HepG2 (cell line): ENCODE measurements at regions not wholly inside any gene's neighbourhood (a gene's known extent, or its start where the extent isn't known, plus 50 kb on each side); places are given as distances from the start of the nearest gene placed in this dataset.
A peak's percentile ranks its signal among the peaks of the same experiment; 100 is the strongest.

Experiments used
- ATAC-seq: fragments of 200-7000 bp; cut with Tn5 transposase; 3 replicates; pipeline ENCODE4 v1.9.1; 2020; ENCODE audit warnings: mild to moderate bottlenecking, moderate library complexity
- BruUV-seq: library from RNA; stranded (reverse); fragments of 400-500 nt; replicated peaks from 2 replicates; lab custom pipeline; 2021; lab: Mats Ljungman, UMichigan
- CTCF ChIA-PET: fragments of 300-600 bp; formaldehyde crosslinking; extraction: SDS; loops from one replicate; lab custom pipeline; 2021; ENCODE audit warnings: low total read pairs, inconsistent platforms, low intra/inter-chr PET ratio; lab: Yijun Ruan, JAX
- POLR2A ChIA-PET: fragments of 350-600 bp; sonication (Branson Sonifier 250); formaldehyde crosslinking; loops from one replicate; lab custom pipeline; 2020; ENCODE audit warnings: antibody characterized with exemption, inconsistent platforms; lab: Yijun Ruan, JAX
- DNase-seq: peaks from one replicate; pipeline ENCODE4 v3.0.0-alpha.2; 2015; ENCODE audit warnings: low spot score
- FAIRE-seq: peaks from 3 replicates; lab custom pipeline; 2011; peaks lifted over from hg19 to GRCh38; lab: Jason Lieb, UNC
- H2AFZ ChIP-seq: one replicate; pipeline ENCODE4 v1.6.1; 2011; ENCODE audit warnings: low read length, inconsistent platforms
- H3K27ac ChIP-seq: fragments of 300-600 bp; 3 replicates; pipeline ENCODE4 v1.8.0; 2011; ENCODE audit warnings: mixed run types, mild to moderate bottlenecking, mixed read lengths, low read length, inconsistent platforms; ENCODE audit not compliant: insufficient read depth; ENCODE audit errors: extremely low read length
- H3K27me3 ChIP-seq, 2 experiments: fragments of 200-600 bp in 1 of 2; 2 replicates in 1 of 2; 3 replicates in 1 of 2; pipeline versions ENCODE4 v1.6.0 to v1.8.0; 2011; ENCODE audit warnings: low read length in 2 of 2, mild to moderate bottlenecking in 2 of 2, moderate library complexity in 2 of 2, inconsistent platforms in 1 of 2; ENCODE audit not compliant: insufficient read depth in 2 of 2, control insufficient read depth in 1 of 2
- H3K36me3 ChIP-seq, 2 experiments: fragments of 200-600 bp in 1 of 2; replicated peaks in 1 of 2; 2 replicates in 1 of 2; 3 replicates in 1 of 2; pipeline versions ENCODE4 v1.5.1 to v1.8.0; 2011; ENCODE audit warnings: low read length in 2 of 2, inconsistent platforms in 1 of 2; ENCODE audit not compliant: insufficient read depth in 2 of 2, control insufficient read depth in 1 of 2
- H3K4me1 ChIP-seq: 2 replicates; pipeline ENCODE4 v1.5.1; 2012; ENCODE audit warnings: low read length, inconsistent platforms; ENCODE audit not compliant: insufficient read depth
- H3K4me2 ChIP-seq: 2 replicates; pipeline ENCODE4 v1.6.0; 2011; ENCODE audit warnings: low read depth, low read length, inconsistent platforms
- H3K4me3 ChIP-seq, 3 experiments: fragments of 200-600 bp in 1 of 3; sonication (generic), shearing (Covaris generic) in 1 of 3; replicated peaks in 1 of 3; 2 replicates each; pipeline ENCODE4 v1.5.1; 2011 to 2016; ENCODE audit warnings: low read length in 3 of 3, inconsistent platforms in 2 of 3, low read depth in 2 of 3, mild to moderate bottlenecking in 2 of 3, control low read depth in 1 of 3, mixed read lengths in 1 of 3; ENCODE audit not compliant: insufficient read depth in 1 of 3
- H3K79me2 ChIP-seq: one replicate; pipeline ENCODE4 v1.6.1; 2011; ENCODE audit warnings: low read length, inconsistent platforms; ENCODE audit not compliant: insufficient read depth
- H3K9ac ChIP-seq: 2 replicates; pipeline ENCODE4 v1.6.0; 2011; ENCODE audit warnings: mild to moderate bottlenecking, low read depth, low read length, inconsistent platforms; ENCODE audit not compliant: insufficient read depth
- H3K9me3 ChIP-seq: 2 replicates; pipeline ENCODE4 v1.5.1; 2012; ENCODE audit warnings: mild to moderate bottlenecking, low read length
- H4K20me1 ChIP-seq: 2 replicates; pipeline ENCODE4 v1.6.0; 2011; ENCODE audit warnings: inconsistent platforms, mild to moderate bottlenecking, low read length, moderate library complexity; ENCODE audit not compliant: insufficient read depth
- AGO2 ChIP-seq: fragments of 200-400 bp; formaldehyde crosslinking; optimal IDR thresholded peaks from 2 replicates; pipeline ENCODE3; 2017; ENCODE audit warnings: mild to moderate bottlenecking, low read depth, low read length, moderate library complexity
- AKAP8 ChIP-seq: sonication (generic); formaldehyde crosslinking; IDR thresholded peaks from 2 replicates; pipeline ENCODE4 v1.5.1; 2020; ENCODE audit warnings: mild to moderate bottlenecking, missing genetic modification reagents
- ELF3 ChIP-seq: IDR thresholded peaks from 2 replicates; pipeline ENCODE4 v1.6.1; 2016; ENCODE audit warnings: missing genetic modification reagents, missing compliant biosample characterization
- KDM1A ChIP-seq: IDR thresholded peaks from 2 replicates; pipeline ENCODE4 v1.6.1; 2016; ENCODE audit warnings: missing compliant biosample characterization
- MAFG ChIP-seq: sonication (generic); formaldehyde crosslinking; IDR thresholded peaks from 2 replicates; pipeline ENCODE4 v1.5.1; 2020; ENCODE audit warnings: mild to moderate bottlenecking, missing genetic modification reagents
- MAFK ChIP-seq, 2 experiments: IDR thresholded peaks in 1 of 2; conservative IDR thresholded peaks in 1 of 2; 2 replicates each; pipeline ENCODE4 v1.6.1; 2011; ENCODE audit warnings: improper control_type of control experiment in 2 of 2, low read length in 2 of 2
- MIER3 ChIP-seq: IDR thresholded peaks from 2 replicates; pipeline ENCODE4 v1.6.1; 2016; ENCODE audit warnings: missing compliant biosample characterization, borderline replicate concordance
- MXD4 ChIP-seq: IDR thresholded peaks from 2 replicates; pipeline ENCODE4 v1.6.1; 2016; ENCODE audit warnings: mild to moderate bottlenecking, missing biosample characterization, missing genetic modification reagents
- NFE2 ChIP-seq: sonication (generic); formaldehyde crosslinking; IDR thresholded peaks from 2 replicates; pipeline ENCODE4 v1.4.0; 2020; ENCODE audit warnings: missing genetic modification reagents
- PCBP1 ChIP-seq: fragments of 200-400 bp; formaldehyde crosslinking; IDR thresholded peaks from 2 replicates; pipeline ENCODE4 v1.6.1; 2017; ENCODE audit warnings: mild to moderate bottlenecking, low read depth, low read length, borderline replicate concordance
- RCOR2 ChIP-seq: IDR thresholded peaks from 2 replicates; pipeline ENCODE4 v1.6.1; 2016; ENCODE audit warnings: missing biosample characterization, missing genetic modification reagents
- RNF2 ChIP-seq: fragments of 450-650 bp; conservative IDR thresholded peaks from 2 replicates; pipeline ENCODE4 v1.6.1; 2016; ENCODE audit warnings: low read depth
- TBP ChIP-seq: sonication (generic); formaldehyde crosslinking; IDR thresholded peaks from 2 replicates; pipeline ENCODE4 v1.5.0; 2020; ENCODE audit warnings: missing genetic modification reagents
- ZFP36 ChIP-seq: fragments of 150-350 bp; IDR thresholded peaks from 2 replicates; pipeline ENCODE4 v1.6.1; 2018; ENCODE audit warnings: borderline replicate concordance, low read length, low read depth; ENCODE audit not compliant: partially characterized antibody
- ZMYM3 ChIP-seq: sonication (generic); formaldehyde crosslinking; IDR thresholded peaks from 2 replicates; pipeline ENCODE4 v1.5.1; 2020; ENCODE audit warnings: mild to moderate bottlenecking, missing genetic modification reagents
- ZNF101 ChIP-seq: sonication (generic); formaldehyde crosslinking; IDR thresholded peaks from 2 replicates; pipeline ENCODE4 v1.4.0; 2020; ENCODE audit warnings: mild to moderate bottlenecking, low read depth, missing genetic modification reagents, borderline replicate concordance
- ZNF205 ChIP-seq: IDR thresholded peaks from 2 replicates; pipeline ENCODE4 v1.6.1; 2018; ENCODE audit warnings: missing biosample characterization, missing genetic modification reagents
- ZNF33B ChIP-seq: sonication (generic); formaldehyde crosslinking; IDR thresholded peaks from 2 replicates; pipeline ENCODE4 v1.5.1; 2020; ENCODE audit warnings: mild to moderate bottlenecking, missing genetic modification reagents
- ZNF644 ChIP-seq: IDR thresholded peaks from 2 replicates; pipeline ENCODE4 v1.6.1; 2016; ENCODE audit warnings: low read depth
- ZNF772 ChIP-seq: sonication (generic); formaldehyde crosslinking; IDR thresholded peaks from 2 replicates; pipeline ENCODE4 v1.5.0; 2020; ENCODE audit warnings: mild to moderate bottlenecking, missing genetic modification reagents
- ZNF839 ChIP-seq: sonication (generic); formaldehyde crosslinking; IDR thresholded peaks from 2 replicates; pipeline ENCODE4 v1.4.0; 2020; ENCODE audit warnings: missing genetic modification reagents, mild to moderate bottlenecking, borderline replicate concordance
- WGBS: methylation state at CpG from one replicate; pipeline ENCODE4 v1.1.6; 2017; ENCODE audit warnings: low lambda C conversion rate; 5-methylcytosine and 5-hydroxymethylcytosine counted together
- in situ Hi-C: cut with HindIII; loops from 2 replicates; pipeline ENCODE4 v1.10.0; 2017; ENCODE audit warnings: low pct_unique_long_range_greater_than_20kb; ENCODE audit not compliant: extremely low pct_ligation_motif_present
- intact Hi-C: fragments of 100-400 bp; cut with micrococcal nuclease; formaldehyde crosslinking; loops from one replicate; pipeline ENCODE4 v1.10.0; 2022; ENCODE audit not compliant: unreplicated experiment
- TF ChIP-seq, protein P1 (sequence below): sonication (generic); formaldehyde crosslinking; IDR thresholded peaks from 2 replicates; pipeline ENCODE4 v1.4.0; 2020; ENCODE audit warnings: missing genetic modification reagents
- TF ChIP-seq, protein P2 (sequence below): sonication (generic); formaldehyde crosslinking; IDR thresholded peaks from 2 replicates; pipeline ENCODE4 v1.8.0; 2022; ENCODE audit warnings: missing genetic modification reagents, low read depth, mild to moderate bottlenecking, borderline replicate concordance
- TF ChIP-seq, protein P3 (sequence below): sonication (generic); formaldehyde crosslinking; IDR thresholded peaks from 2 replicates; pipeline ENCODE4 v1.4.0; 2020; ENCODE audit warnings: mild to moderate bottlenecking, missing genetic modification reagents
- TF ChIP-seq, protein P4 (sequence below): IDR thresholded peaks from 2 replicates; pipeline ENCODE4 v1.6.1; 2016; ENCODE audit warnings: low read depth, borderline replicate concordance

DNA sequence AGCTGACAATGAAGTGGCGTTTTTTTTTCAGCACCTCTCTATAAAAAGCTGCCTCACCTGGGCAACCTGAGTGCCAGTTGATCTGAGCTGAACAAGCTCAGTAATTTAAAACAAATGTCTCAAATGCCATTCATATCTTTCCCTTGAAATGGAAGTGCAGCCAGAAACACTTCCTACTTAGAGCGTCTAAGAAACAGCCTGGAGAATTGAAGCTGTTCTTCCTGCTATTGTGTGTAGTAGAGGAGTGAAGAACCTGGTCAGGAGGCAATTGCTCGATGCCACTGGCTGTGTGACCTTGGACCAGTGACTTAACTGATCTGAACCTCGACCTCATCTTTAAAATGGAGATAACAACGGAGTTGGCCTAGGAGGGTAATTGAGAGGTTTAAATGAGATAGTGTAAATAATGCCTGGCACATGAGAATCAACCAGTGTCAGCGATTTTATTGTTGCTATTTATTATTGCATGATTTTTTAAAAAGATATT, 95.4 kb upstream of the FOXQ1 start:
- WGBS = 47% methylated on average over 6 of the region's 6 CpGs
- H4K20me1 ChIP-seq = peaks cover 4% of the 10 kb centered on the region; the same call in 1 of the 2 replicates
- no peaks in the 10 kb centered on the region for H3K9me3 ChIP-seq
- no peaks in the 10 kb centered on the region for H3K27me3 ChIP-seq
- intact Hi-C loops = no loop called here
- H3K36me3 ChIP-seq = peaks cover 3 to 7% of the 10 kb centered on the region in 2 experiments; a peak in 2 of 5 replicates
- H2AFZ ChIP-seq = no peak overlapping the region
- no peak overlapping the region for H3K9ac ChIP-seq
- no peak overlapping the region for H3K4me2 ChIP-seq
- FAIRE-seq = no peak
- no peak for DNase-seq
- H3K4me1 ChIP-seq = peaks cover 49% of the 10 kb centered on the region
- peaks cover 18% of the 10 kb centered on the region for H3K79me2 ChIP-seq
- BruUV-seq = no TSS peak
- ChIA-PET CTCF (no interaction called here), POLR2A (interaction anchor here (0.9 to 3.1 kb wide), 5 partner anchors 11 to 162 kb away, joined by 3 to 26 read pairs (median 11); partner anchors contain the start of gene FOXQ1)
- no peak overlapping the region for H3K27ac ChIP-seq
- no peak overlapping the region for H3K4me3 ChIP-seq
- in situ Hi-C loops = no loop called here
- ATAC-seq = no peak
- TF ChIP-seq, protein P1, sequence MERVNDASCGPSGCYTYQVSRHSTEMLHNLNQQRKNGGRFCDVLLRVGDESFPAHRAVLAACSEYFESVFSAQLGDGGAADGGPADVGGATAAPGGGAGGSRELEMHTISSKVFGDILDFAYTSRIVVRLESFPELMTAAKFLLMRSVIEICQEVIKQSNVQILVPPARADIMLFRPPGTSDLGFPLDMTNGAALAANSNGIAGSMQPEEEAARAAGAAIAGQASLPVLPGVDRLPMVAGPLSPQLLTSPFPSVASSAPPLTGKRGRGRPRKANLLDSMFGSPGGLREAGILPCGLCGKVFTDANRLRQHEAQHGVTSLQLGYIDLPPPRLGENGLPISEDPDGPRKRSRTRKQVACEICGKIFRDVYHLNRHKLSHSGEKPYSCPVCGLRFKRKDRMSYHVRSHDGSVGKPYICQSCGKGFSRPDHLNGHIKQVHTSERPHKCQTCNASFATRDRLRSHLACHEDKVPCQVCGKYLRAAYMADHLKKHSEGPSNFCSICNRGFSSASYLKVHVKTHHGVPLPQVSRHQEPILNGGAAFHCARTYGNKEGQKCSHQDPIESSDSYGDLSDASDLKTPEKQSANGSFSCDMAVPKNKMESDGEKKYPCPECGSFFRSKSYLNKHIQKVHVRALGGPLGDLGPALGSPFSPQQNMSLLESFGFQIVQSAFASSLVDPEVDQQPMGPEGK (CRISPR knock-in tag) = no peak
- TF ChIP-seq, protein P2, sequence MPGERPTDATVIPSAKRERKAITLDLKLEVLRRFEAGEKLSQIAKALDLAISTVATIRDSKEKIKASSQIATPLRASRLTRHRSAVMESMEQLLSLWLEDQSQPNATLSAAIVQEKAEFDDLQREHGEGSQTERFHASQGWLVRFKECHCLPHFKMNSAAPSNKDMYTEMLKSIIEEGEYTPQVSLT (CRISPR knock-in tag) = no peak
- TF ChIP-seq AGO2 (no peak), ZNF205 (CRISPR knock-in tag) (peak; percentile 63), ZNF644 (CRISPR knock-in tag) (0 out of 2 replicates have a peak, but pooled peaks have one; percentile 50), ZFP36 (peak; percentile 64), MIER3 (no peak), RNF2 (no peak), KDM1A (CRISPR knock-in tag) (peak; percentile 79; the same call in 1 of the 2 replicates), ZNF33B (CRISPR knock-in tag) (no peak), ZNF772 (no peak), AKAP8 (CRISPR knock-in tag) (no peak), ELF3 (no peak), MAFK (conservative IDR thresholded peaks at IDR 0.05 in 1 of 2, IDR thresholded peaks at IDR 0.05 in 1 of 2; ENCODE audit: low read length in 2 of 2) (peak; percentile 62 to 78), ZNF839 (CRISPR knock-in tag) (no peak), MXD4 (CRISPR knock-in tag) (no peak), MAFG (no peak), RCOR2 (CRISPR knock-in tag) (0 out of 2 replicates have a peak, but pooled peaks have one; percentile 60), PCBP1 (no peak), NFE2 (CRISPR knock-in tag) (no peak), ZNF101 (CRISPR knock-in tag) (no peak), ZMYM3 (CRISPR knock-in tag) (peak; percentile 97), TBP (CRISPR knock-in tag) (no peak)
- TF ChIP-seq, protein P3, sequence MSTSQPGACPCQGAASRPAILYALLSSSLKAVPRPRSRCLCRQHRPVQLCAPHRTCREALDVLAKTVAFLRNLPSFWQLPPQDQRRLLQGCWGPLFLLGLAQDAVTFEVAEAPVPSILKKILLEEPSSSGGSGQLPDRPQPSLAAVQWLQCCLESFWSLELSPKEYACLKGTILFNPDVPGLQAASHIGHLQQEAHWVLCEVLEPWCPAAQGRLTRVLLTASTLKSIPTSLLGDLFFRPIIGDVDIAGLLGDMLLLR (CRISPR knock-in tag) = no peak
- TF ChIP-seq, protein P4, sequence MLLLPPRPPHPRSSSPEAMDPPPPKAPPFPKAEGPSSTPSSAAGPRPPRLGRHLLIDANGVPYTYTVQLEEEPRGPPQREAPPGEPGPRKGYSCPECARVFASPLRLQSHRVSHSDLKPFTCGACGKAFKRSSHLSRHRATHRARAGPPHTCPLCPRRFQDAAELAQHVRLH (CRISPR knock-in tag) = 0 out of 2 replicates have a peak, but pooled peaks have one; percentile 35
